GM12878 (cell line): ENCODE measurements at regions not wholly inside any gene's neighbourhood (a gene's known extent, or its start where the extent isn't known, plus 50 kb on each side); places are given as distances from the start of the nearest gene placed in this dataset.

ENCODE experiments used
- BMI1 ChIP-seq: fragments of 450-650 bp; IDR thresholded peaks from 2 replicates; pipeline ENCODE4 v1.6.1; 2016; ENCODE audit warnings: mild to moderate bottlenecking, moderate library complexity, borderline replicate concordance
- CHD4 ChIP-seq: fragments of 200-600 bp; sonication (generic); IDR thresholded peaks from 2 replicates; pipeline ENCODE4 v1.6.1; 2016; ENCODE audit warnings: mild to moderate bottlenecking
- ELK1 ChIP-seq: IDR thresholded peaks from 2 replicates; pipeline ENCODE4 v1.6.1; 2012; ENCODE audit warnings: low read depth, low read length, improper control_type of control experiment
- EP300 ChIP-seq, 2 experiments: fragments of 150-350 bp in 1 of 2; IDR thresholded peaks; 2 replicates each; pipeline ENCODE4 v1.6.1; 2011 to 2012; ENCODE audit warnings: low read depth in 2 of 2, low read length in 2 of 2, borderline replicate concordance in 1 of 2, improper control_type of control experiment in 1 of 2, inconsistent platforms in 1 of 2; ENCODE audit not compliant: control insufficient read depth in 1 of 2
- JUNB ChIP-seq: IDR thresholded peaks from 2 replicates; pipeline ENCODE4 v1.6.1; 2016; ENCODE audit warnings: antibody characterized with exemption, mild to moderate bottlenecking
- NRF1 ChIP-seq: conservative IDR thresholded peaks from 2 replicates; pipeline ENCODE4 v1.6.1; 2011; ENCODE audit warnings: mild to moderate bottlenecking, low read depth, low read length, improper control_type of control experiment
- PBX3 ChIP-seq: IDR thresholded peaks from 2 replicates; pipeline ENCODE4 v1.6.1; 2011; ENCODE audit warnings: mild to moderate bottlenecking, low read depth, low read length, moderate library complexity; ENCODE audit not compliant: insufficient replicate concordance
- ZNF274 ChIP-seq: IDR thresholded peaks from one replicate; pipeline ENCODE4 v1.8.0; 2011; ENCODE audit not compliant: insufficient read length, insufficient read depth
- TF ChIP-seq, protein P1 (sequence below), 3 experiments: IDR thresholded peaks in 2 of 3; conservative IDR thresholded peaks in 1 of 3; 2 replicates each; pipeline ENCODE4 v1.5.1; 2011; ENCODE audit warnings: low read depth in 3 of 3, low read length in 3 of 3, mild to moderate bottlenecking in 3 of 3, control low read depth in 2 of 3, moderate library complexity in 2 of 3, inconsistent platforms in 1 of 3, mixed read lengths in 1 of 3; ENCODE audit not compliant: control insufficient read depth in 2 of 3, insufficient read depth in 1 of 3; ENCODE audit errors: extremely low read depth in 1 of 3
- TF ChIP-seq, protein P2 (sequence below): fragments of 450-650 bp; IDR thresholded peaks from 2 replicates; pipeline ENCODE4 v1.6.1; 2017; ENCODE audit warnings: mild to moderate bottlenecking

- TF ChIP-seq EP300 (IDR thresholded peaks at IDR 0.05; ENCODE audit: borderline replicate concordance in 1 of 2, control insufficient read depth in 1 of 2, low read depth in 2 of 2, low read length in 2 of 2) (no peak), CHD4 (no peak), BMI1 (no peak), NRF1 (no peak), ZNF274 (no peak), ELK1 (no peak), JUNB (no peak), PBX3 (no peak)
- TF ChIP-seq, protein P1, sequence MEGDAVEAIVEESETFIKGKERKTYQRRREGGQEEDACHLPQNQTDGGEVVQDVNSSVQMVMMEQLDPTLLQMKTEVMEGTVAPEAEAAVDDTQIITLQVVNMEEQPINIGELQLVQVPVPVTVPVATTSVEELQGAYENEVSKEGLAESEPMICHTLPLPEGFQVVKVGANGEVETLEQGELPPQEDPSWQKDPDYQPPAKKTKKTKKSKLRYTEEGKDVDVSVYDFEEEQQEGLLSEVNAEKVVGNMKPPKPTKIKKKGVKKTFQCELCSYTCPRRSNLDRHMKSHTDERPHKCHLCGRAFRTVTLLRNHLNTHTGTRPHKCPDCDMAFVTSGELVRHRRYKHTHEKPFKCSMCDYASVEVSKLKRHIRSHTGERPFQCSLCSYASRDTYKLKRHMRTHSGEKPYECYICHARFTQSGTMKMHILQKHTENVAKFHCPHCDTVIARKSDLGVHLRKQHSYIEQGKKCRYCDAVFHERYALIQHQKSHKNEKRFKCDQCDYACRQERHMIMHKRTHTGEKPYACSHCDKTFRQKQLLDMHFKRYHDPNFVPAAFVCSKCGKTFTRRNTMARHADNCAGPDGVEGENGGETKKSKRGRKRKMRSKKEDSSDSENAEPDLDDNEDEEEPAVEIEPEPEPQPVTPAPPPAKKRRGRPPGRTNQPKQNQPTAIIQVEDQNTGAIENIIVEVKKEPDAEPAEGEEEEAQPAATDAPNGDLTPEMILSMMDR (IDR thresholded peaks at IDR 0.05 in 2 of 3, conservative IDR thresholded peaks at IDR 0.05 in 1 of 3; ENCODE audit: control insufficient read depth in 2 of 3, extremely low read depth in 1 of 3, insufficient read depth in 1 of 3, low read depth in 3 of 3, low read length in 3 of 3), result no peak
- TF ChIP-seq, protein P2, sequence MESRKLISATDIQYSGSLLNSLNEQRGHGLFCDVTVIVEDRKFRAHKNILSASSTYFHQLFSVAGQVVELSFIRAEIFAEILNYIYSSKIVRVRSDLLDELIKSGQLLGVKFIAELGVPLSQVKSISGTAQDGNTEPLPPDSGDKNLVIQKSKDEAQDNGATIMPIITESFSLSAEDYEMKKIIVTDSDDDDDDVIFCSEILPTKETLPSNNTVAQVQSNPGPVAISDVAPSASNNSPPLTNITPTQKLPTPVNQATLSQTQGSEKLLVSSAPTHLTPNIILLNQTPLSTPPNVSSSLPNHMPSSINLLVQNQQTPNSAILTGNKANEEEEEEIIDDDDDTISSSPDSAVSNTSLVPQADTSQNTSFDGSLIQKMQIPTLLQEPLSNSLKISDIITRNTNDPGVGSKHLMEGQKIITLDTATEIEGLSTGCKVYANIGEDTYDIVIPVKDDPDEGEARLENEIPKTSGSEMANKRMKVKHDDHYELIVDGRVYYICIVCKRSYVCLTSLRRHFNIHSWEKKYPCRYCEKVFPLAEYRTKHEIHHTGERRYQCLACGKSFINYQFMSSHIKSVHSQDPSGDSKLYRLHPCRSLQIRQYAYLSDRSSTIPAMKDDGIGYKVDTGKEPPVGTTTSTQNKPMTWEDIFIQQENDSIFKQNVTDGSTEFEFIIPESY, result no peak
These were observed 459.7 kb upstream of the TRAM1L1 start for GRCh38 chr4:117545039-117545438.
